Superior temporal gyrus (tissue), 1 donor: ENCODE measurements at regions not wholly inside any gene's neighbourhood (a gene's known extent, or its start where the extent isn't known, plus 50 kb on each side); places are given as distances from the start of the nearest gene placed in this dataset.

ENCODE experiments used
- DNase-seq: peaks from one replicate; pipeline ENCODE4 v3.0.0-alpha.2; 2016; ENCODE audit errors: extremely low spot score

DNA sequence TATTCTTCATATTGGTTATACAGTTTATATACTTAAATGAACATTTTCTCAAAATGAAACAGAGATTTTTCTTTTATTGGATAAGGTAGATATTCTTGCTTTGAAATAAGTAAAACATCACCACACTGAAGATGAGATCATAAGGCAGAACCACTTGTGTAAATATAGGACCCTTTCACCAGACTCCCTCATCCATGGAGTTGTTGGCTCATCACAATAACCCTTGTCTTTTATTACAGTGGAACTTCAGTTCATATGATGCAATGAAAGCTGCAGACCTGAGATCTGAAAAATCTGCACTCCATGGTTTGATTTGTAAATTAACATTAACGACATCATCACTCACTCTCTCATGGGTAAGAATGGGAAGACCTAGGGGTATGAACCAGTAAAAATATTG lies 51.9 kb upstream of the DBX2 start:
- no peak for DNase-seq

DNA sequence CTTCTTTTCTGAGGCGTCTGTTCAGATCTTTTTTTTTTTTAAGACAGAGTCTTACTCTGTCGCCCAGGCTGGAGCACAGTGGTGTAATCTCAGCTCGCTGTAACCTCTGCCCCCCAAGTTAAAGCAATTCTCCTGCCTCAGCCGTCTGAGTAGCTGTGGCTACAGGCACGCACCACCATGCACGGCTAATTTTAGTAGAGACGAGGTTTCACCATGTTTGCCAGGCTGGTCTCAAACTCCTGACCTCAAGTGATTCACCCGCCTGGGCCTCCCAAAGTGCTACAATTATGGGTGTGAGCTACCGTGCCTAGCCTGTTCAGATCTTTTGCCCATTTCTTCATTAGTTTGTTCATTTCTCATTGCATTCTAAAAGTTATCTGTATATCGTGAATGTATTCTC lies 55.1 kb upstream of the DBX2 start:
- DNase-seq, result no peak

DNA sequence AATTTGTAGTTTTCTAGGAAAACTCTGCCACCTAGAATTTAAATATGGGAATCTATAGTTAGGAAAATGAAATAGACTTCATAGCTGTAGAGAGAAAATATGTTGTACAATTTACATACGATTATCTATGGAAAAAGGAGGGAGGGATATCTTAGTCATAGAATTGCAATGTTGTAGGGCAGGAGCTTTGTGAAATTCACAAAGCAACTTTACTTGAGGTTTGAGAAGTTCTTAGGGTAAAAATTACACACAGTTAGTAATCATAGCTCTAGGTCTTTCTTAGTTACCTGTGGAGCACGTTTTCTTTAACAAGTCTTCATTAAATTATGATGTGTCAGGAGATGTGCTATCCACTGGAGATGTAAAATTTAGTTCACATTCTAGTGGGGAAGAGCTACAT lies 61.4 kb upstream of the DBX2 start:
- DNase-seq, result no peak

DNA sequence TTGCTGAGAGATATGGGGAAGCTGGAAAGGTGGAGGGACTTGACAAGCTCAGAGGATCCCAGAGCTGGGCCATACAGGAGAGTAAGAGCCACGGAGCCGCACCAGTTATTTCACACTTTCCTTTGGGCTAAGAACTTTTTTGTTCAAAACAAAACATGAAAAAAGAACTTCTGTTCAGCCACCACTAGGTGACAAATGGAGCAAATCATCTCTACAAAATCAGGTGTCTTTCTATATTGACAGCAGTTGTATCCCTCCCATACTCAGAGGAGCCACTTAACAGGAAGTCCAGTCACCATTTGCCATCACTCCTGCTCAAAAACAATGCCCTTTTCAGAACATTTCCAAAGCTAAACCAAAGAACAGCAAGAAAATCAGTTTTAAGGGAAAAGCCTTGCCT lies 70.3 kb upstream of the DBX2 start:
- DNase-seq, result no peak

DNA sequence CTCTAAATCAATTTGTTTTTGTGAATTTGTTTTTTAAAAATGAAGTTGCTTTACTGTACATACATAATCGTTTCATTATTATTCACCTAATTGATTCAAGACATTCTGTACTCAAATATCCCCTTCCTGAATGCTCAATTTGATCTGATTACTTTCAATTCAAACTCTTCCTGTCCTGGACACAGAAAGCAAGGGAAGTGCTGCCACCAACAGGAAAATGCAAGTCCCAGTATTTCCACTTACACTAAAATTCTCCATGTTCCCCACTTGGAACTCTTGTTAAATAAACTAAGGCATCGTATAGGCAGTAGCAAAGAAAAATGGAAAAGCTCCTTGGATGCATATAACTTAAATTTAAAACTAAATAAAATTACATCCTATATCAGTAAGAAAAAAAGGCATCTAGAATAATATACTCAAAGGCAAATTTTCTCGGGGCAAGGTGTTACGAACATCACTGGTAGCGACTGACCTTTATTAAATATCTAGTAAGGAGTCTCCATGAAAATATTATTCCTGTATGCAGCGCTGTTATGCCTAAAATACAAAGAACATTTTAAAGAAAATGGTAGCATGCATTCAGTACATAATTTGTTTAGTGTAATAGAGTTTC lies 72.0 kb upstream of the DBX2 start:
- DNase-seq, result peak; percentile 56

DNA sequence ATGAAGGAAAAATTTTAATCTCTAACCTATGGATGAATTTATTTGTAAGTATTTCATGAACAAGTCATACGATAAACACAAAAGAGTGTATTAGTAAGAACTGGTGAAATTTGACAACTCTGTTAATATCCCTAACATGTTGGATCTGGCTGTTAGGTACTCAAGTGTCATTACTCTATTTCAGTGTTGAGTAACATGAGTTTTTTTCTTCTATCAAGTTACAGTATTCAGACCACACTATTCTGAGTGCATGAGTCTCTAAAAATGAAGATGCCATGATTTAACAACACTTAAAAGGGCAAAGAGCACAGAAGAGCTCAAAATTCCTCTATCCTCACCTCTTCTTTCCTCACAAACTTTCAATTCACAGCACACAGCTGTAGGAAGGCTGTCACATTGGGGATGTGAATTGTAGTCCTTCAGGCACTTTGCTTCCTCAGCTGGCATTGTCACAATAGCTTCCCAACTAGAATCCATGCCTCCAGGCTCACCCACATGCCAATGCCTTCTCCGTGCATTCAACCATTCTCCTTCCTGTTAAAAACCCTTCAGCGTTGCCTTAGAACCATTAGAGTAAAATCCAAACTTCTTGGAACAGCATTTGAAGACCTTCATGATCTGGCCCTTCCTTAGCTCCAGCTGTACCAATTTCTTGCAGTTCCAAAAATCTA lies 73.7 kb upstream of the DBX2 start:
- DNase-seq, result no peak

DNA sequence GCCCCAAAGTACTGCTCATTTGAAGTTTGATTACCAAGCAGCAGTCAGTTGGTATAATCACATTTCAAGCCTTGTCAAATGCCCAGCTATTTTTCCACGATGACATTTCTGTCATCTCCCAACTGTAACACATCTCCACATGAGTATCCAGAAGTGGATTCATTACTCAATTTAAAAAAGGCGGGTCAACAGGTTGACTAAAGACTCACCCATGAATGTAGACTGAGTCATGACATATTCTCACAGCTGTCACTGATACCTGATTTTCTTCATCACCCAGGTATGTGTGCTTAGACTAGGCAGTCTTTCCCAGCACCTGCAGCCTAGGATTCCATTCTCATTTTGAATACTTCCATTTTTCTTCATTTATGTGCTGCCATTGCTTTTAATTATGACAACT lies 75.1 kb upstream of the DBX2 start:
- no peak for DNase-seq

DNA sequence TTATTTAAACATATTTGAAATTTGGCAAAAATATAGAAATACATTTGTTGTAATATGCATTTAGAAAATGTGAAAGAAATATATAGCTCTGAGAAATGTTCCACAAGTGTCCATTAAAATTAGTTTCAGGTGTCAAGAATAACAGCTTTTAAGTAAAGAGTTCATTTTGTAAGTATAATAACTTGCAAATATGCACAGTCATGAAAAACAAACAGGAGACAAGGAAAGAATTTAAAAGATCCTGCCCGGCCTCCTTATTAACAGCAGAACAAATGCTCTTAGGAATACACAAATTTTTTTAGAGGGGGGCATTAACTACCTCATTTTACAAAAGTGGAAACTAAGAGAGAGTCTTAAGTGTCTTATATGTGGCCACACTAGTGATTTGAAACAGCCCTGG lies 77.7 kb upstream of the DBX2 start:
- DNase-seq, result no peak

DNA sequence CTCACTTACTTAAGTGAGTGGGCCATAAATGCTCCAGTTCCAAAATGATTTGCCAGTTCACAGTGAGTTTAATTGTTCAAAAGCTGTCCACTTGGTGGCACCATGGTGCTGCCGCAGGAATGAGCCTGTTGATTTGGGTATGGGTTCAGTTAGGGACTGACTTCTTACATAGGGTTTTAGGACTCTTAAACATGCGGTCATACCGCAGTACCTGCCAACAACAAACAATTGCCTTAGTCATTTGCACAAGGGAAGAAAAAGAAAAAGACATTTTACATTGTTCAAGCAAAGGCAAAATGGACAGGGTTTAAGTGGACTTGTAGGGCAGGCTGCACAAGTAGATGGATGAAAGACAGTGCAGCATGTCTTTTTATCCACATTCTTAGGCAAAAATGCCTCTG lies 80.0 kb upstream of the DBX2 start:
- DNase-seq, result peak; percentile 86

DNA sequence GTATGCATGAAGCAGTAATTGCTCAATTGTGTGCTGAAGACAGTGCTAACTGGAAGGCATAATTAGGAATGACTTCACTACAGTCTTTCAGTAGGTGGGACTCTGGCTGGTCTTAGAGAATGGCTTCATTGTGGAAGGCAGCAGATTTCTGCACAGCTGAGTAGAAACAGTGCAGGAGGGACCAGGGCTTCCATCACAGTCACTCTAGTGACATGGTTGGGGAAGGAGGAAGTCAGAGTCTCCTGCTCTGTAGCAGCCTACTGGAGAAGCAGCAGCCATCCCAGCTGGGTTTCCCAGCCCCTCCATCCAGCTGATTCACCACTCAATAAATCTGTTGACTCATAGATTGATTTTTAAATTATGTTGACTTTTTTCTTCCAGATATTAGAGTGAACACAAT lies 80.6 kb upstream of the DBX2 start:
- DNase-seq, result no peak

DNA sequence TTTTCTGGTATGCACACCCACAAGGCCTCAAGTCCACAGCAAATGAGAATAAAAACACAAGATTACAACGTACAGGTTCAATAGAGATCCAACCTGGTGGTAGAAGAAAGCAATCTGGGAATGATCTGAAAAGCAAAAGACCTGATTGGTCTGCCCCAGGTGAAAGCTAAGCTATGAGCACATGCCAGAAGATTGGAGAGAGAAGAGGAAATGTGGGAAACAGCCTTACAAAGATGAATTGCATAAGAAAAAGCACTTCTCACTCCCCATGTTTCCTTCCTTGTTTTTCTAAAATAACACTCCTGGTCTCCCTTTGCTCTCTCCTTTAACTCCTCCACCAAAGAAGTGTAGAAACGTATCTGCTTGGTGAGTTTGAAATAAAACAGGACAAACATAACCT lies 77.3 kb upstream of the ANO6 start:
- no peak for DNase-seq

DNA sequence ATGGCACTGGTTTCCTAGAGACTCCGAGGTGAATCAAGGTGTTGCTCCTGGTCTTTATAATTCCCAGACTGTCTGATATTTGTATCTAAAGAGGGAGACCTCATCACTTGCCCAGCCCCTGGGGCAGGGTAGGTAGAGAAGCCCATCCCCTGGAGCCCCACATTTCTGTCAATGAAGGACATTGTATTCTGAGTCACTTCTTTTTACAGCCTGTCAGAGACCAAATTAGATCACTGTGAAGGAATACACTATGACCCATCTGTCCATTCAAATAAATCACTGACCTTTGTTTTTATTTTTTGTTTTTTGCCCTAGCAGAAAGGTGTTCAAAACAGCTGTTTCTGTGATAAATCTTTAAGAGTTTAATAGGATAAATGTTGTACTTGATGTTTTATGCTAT lies 67.9 kb upstream of the ANO6 start:
- no peak for DNase-seq

DNA sequence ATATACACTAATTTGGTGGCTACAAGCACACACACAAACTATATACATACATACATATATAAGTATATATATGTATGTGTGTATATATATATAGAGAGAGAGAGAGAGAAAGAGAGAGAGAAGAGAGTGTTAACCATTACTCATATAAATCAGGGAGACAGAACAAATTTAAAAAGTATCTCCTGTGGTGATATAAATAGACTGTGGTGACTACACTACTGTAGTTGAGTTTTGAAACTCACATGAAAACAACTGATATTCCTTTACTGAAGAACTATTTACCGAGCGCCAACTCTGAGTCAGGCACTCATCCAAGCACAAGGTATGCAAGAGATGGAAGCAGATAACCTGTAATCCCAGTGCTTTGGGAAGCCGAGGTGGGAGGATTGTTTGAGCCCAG lies 67.3 kb upstream of the ANO6 start:
- DNase-seq, result no peak

DNA sequence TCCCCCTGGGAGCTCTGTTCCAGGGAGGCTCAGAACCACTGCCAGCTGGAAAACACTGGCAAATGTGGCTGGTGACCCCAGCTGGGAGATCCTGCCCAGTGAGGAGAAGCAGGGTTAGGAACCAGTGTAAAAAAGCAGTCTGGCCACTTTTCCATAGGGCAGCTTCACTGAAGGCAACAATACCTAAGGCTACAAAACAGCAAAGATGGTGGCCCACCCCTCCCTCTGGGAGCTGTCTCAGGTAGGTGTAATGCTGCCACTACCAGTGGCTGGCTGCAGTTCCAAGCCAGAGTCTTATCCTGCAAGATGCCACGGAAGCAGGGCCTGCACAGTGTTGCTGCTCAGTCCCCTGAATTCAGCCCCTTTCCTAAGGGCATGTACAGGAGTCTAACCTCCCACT lies 50.6 kb upstream of the ANO6 start:
- DNase-seq, result no peak

DNA sequence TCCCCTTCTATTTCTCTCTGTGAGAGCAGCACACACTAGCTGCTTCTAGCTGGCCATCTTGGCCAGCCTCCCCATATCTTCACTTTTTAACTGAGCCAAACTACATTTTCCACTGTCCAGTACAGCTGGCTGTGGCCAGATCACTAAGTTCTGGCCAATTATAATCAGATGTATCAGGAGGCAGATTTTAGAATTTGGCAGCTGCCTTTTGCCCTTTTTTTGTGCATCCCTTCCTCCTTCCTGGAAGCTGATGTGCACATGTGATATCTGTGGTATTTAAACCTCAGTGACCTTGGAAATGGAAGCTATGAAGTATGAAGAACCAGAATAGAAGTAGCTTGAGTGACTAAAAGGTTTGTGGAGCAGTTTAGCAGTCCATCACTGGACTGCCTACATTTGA lies 49.8 kb upstream of the ANO6 start:
- DNase-seq, result no peak
